Peyer's patch (tissue), 4 donors: ENCODE measurements at regions not wholly inside any gene's neighbourhood (a gene's known extent, or its start where the extent isn't known, plus 50 kb on each side); places are given as distances from the start of the nearest gene placed in this dataset.

Source experiments
- CTCF ChIP-seq, 6 experiments: fragments of 450-650 bp in 4 of 6; fragments of 200-600 bp in 2 of 6; sonication (generic) in 1 of 6; IDR thresholded peaks; one replicate each; pipeline ENCODE4 v1.5.1; 2017 to 2019; ENCODE audit warnings: antibody characterized with exemption in 6 of 6, mild to moderate bottlenecking in 3 of 6, moderate library complexity in 1 of 6
- POLR2A ChIP-seq, 2 donors: fragments of 450-650 bp; IDR thresholded peaks; one replicate each; pipeline ENCODE4 v1.5.1; 2017; ENCODE audit warnings: antibody characterized with exemption in 2 of 2, mild to moderate bottlenecking in 2 of 2, moderate library complexity in 2 of 2

- no peak for TF ChIP-seq CTCF (IDR thresholded peaks at IDR 0.05)
- TF ChIP-seq POLR2A (IDR thresholded peaks at IDR 0.05) = no peak
Measured at GRCh38 chr16:86217001-86217890, 293.1 kb upstream of the FOXF1 start.
